ENCODE measurements at regions not wholly inside any gene's neighbourhood (a gene's known extent, or its start where the extent isn't known, plus 50 kb on each side); places are given as distances from the start of the nearest gene placed in this dataset.
"Not testable (repeated sequence)": the region's sequence is repeated elsewhere in the genome, so short reads cannot be mapped to it uniquely, and the experiment has no call there.

- 89 to 94% methylated on average over 3 of the region's 3 CpGs for WGBS, 2 donors
- TF ChIP-seq POLR2A (IDR thresholded peaks at IDR 0.05), result no peak
- Histone ChIP-seq H3K4me1 (no peaks in the 10 kb centered on the region), H3K27ac (no peak overlapping the region), H3K9me3 (no peaks in the 10 kb centered on the region), H3K27me3 (no peaks in the 10 kb centered on the region), H3K36me3 (replicated peaks in 1 of 2; ENCODE audit: insufficient read depth in 1 of 2, low read depth in 2 of 2) (no peaks in the 10 kb centered on the region), H3K4me3 (no peak overlapping the region)
- no peak for DNase-seq
- ATAC-seq, result no peak
- intact Hi-C loops (cut with DNase I), result no loop called here
These were observed 142.6 kb upstream of the NEBL start for GRCh38 chr10:21039721-21040120.

- Histone ChIP-seq H3K4me3 (no peak overlapping the region), H3K9me3 (no peaks in the 10 kb centered on the region), H3K36me3 (replicated peaks in 1 of 2; ENCODE audit: insufficient read depth in 1 of 2, low read depth in 2 of 2) (no peaks in the 10 kb centered on the region), H3K27ac (no peak overlapping the region), H3K4me1 (no peaks in the 10 kb centered on the region), H3K27me3 (no peaks in the 10 kb centered on the region)
- TF ChIP-seq POLR2A (IDR thresholded peaks at IDR 0.05) (no peak), CTCF (IDR thresholded peaks at IDR 0.05) (no peak)
- intact Hi-C loops (cut with DNase I), result no loop called here
- DNase-seq, result no peak
- WGBS, 2 donors, result 92% methylated on average over 4 of the region's 5 CpGs
- no peak for ATAC-seq
These were observed 139.6 kb upstream of the NEBL start for GRCh38 chr10:21036757-21037156.

- DNase-seq; H3K36me3 ChIP-seq (replicated peaks in 1 of 2; ENCODE audit: insufficient read depth in 1 of 2, low read depth in 2 of 2); ATAC-seq; H3K9me3 ChIP-seq; H3K27me3 ChIP-seq; H3K4me3 ChIP-seq; H3K27ac ChIP-seq; intact Hi-C loops (cut with DNase I); H3K4me1 ChIP-seq: not testable (repeated sequence)
- 98 to 100% methylated on average over 3 of the region's 3 CpGs for WGBS, 2 donors
These were observed 137.7 kb upstream of the NEBL start for GRCh38 chr10:21034770-21035169.

- ATAC-seq, result no peak
- H3K9me3 ChIP-seq, result no peaks in the 10 kb centered on the region
- TF ChIP-seq CTCF (IDR thresholded peaks at IDR 0.05), result no peak
- TF ChIP-seq POLR2A (IDR thresholded peaks at IDR 0.05), result no peak
These were observed 137.1 kb upstream of the NEBL start for GRCh38 chr10:21034241-21034640.

GRCh38 chr10:21032587-21033319 lies 135.6 kb upstream of the NEBL start:
- intact Hi-C loops (cut with DNase I), result no loop called here
- Histone ChIP-seq H3K27ac (no peak overlapping the region), H3K27me3 (no peaks in the 10 kb centered on the region), H3K4me1 (no peaks in the 10 kb centered on the region), H3K36me3 (replicated peaks in 1 of 2; ENCODE audit: insufficient read depth in 1 of 2, low read depth in 2 of 2) (no peaks in the 10 kb centered on the region), H3K9me3 (no peaks in the 10 kb centered on the region), H3K4me3 (no peak overlapping the region)
- ATAC-seq (no peak), DNase-seq (no peak)
- WGBS, 2 donors, result 45 to 48% methylated on average over 12 of the region's 12 CpGs
- TF ChIP-seq CTCF (IDR thresholded peaks at IDR 0.05) (no peak), POLR2A (IDR thresholded peaks at IDR 0.05) (no peak)

More at GRCh38 chr10:21034241-21034640, 137.1 kb upstream of the NEBL start:
- no peak overlapping the region for H3K4me3 ChIP-seq
- intact Hi-C loops (cut with DNase I), result no loop called here
- no peaks in the 10 kb centered on the region for H3K27me3 ChIP-seq
- no peak for DNase-seq
- 66 to 94% methylated on average over 2 of the region's 2 CpGs for WGBS, 2 donors
- H3K36me3 ChIP-seq (replicated peaks in 1 of 2; ENCODE audit: insufficient read depth in 1 of 2, low read depth in 2 of 2), result no peaks in the 10 kb centered on the region
- no peak overlapping the region for H3K27ac ChIP-seq
- H3K4me1 ChIP-seq, result no peaks in the 10 kb centered on the region

- Histone ChIP-seq H3K4me1 (no peaks in the 10 kb centered on the region), H3K27ac (no peak overlapping the region), H3K4me3 (no peak overlapping the region), H3K27me3 (no peaks in the 10 kb centered on the region), H3K36me3 (replicated peaks in 1 of 2; ENCODE audit: insufficient read depth in 1 of 2, low read depth in 2 of 2) (no peaks in the 10 kb centered on the region), H3K9me3 (no peaks in the 10 kb centered on the region)
- intact Hi-C loops (cut with DNase I), result no loop called here
- 88 to 90% methylated on average over 7 of the region's 7 CpGs for WGBS, 2 donors
- TF ChIP-seq CTCF (IDR thresholded peaks at IDR 0.05), result no peak
- no peak for TF ChIP-seq POLR2A (IDR thresholded peaks at IDR 0.05)
- DNase-seq (no peak), ATAC-seq (no peak)
These were observed 134.2 kb upstream of the NEBL start for GRCh38 chr10:21031232-21031795.
